Left cardiac atrium (tissue), 4 donors: ENCODE measurements at regions not wholly inside any gene's neighbourhood (a gene's known extent, or its start where the extent isn't known, plus 50 kb on each side); places are given as distances from the start of the nearest gene placed in this dataset.
A peak's percentile ranks its signal among the peaks of the same experiment; 100 is the strongest.

Source experiments
- ATAC-seq, 2 donors: fragments of 200-7000 bp; cut with Tn5 transposase; one replicate each; pipeline ENCODE4 v1.9.1; 2020; ENCODE audit warnings: mild to moderate bottlenecking in 2 of 2, moderate library complexity in 2 of 2
- DNase-seq: peaks from one replicate; pipeline ENCODE4 v3.0.0-alpha.2; 2020
- intact Hi-C, 2 donors: fragments of 100-400 bp; cut with DNase I; formaldehyde crosslinking; loops; one replicate each; pipeline versions ENCODE4 v1.14.1 to v1.15.1; 2022 to 2023
- donor health status: DM: no; HTN: yes; CAD: no.
- donor health status: DM: no; HTN: yes; CAD: no; lungs with severe emphysema.
- donor health status: DM: yes; HTN: yes; CAD: no.
- donor health status: Dilated cardiomyopathy.

GRCh38 chr18:68623342-68623741, 91.6 kb downstream of the TMX3 start:
- ATAC-seq (peak in 1 of 2 donors; percentile 29), DNase-seq (peak; percentile 22)
- intact Hi-C loops, result no loop called here

DNA sequence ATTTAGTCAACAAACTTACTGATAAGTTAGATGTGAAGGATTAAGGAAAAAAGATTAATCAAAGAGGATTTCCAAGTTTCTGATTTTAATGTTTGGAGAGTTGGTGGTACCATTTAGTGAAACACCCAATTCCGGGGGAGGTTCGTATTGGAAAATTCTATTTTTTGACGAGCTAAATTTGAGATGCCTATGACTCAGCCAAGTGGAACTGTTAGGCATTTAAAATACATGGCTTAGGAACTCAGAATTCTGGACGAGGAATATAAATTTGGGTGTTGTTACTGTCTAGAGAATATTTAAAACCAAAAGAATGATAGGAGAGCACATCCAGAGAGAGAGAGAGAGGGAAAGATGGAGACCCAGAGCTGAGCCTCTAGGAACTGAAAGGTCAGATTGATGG, 103.6 kb downstream of the TMX3 start:
- intact Hi-C loops, result no loop called here
- no peak for DNase-seq
- no peak for ATAC-seq

DNA sequence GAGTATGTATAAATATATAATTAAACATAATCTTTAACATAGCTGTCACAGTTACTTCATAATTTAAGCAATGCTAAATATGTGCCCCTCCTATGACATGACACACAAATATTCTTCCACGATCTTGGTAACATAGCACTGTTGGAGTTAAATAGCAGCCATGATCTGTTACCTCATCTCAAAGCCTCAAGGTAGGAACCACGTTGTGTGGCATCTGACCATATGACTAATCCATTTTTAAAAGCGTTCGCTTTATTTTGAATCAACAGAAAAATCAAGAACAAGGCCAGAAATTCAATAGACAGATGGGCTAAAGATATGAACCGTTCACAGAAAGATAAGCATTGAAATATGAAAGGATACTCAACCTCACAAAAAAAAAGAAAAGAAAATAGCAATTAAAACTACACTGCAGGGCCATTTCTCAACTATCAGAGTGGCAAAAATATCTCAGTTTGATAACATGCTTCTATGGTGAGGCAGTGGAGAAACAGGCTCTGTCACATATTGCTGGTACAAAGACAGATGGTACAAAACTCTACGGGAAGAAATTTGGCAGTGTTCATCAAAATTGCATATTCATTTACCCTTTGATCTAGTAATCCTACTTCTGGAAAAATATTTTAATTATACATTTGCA, 105.9 kb downstream of the TMX3 start:
- intact Hi-C loops, result no loop called here

GRCh38 chr18:68607852-68608251, 107.1 kb downstream of the TMX3 start:
- intact Hi-C loops, result no loop called here
- no peak for ATAC-seq
- no peak for DNase-seq

More for the DNA sequence above, 105.9 kb downstream of the TMX3 start:
- ATAC-seq, result no peak
- no peak for DNase-seq

DNA sequence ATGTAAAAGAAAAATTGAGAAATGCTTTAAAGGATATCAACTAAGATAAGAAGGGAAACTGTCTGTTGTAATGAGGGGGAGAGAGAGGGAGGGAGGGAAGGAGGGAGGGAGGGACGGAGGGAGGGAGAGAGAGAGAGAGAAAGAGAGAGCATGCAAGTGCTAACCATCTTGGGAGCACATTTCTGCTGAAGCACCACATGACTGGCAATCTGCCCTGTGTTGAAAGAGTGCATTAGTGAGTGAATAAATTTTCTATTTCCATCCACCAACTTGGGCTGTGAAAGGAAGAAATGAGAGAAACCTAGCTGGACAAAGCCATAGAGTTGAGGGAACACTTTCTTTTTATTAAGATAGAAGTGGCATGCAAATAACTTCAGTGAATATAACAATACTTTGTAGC, 110.7 kb downstream of the TMX3 start:
- DNase-seq (no peak), ATAC-seq (no peak)
- intact Hi-C loops, result no loop called here

DNA sequence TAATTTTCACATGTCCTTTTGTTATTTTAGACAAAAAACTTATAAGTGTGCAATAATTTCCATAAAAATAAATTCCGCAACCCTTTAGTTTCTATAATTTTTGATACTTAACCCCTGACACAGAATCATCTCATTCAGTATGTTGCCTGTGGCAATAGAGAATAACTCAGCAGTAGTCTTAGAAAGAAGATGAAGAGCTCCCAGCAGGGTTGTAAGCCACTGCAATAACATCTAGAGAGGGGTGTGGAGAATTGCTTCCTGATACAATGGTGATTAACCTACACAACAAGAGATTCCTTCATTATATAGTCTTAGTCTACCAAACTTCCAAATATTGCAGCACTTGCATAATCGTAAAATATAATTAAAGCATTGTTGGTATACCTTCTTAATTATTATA, 118.9 kb downstream of the TMX3 start:
- intact Hi-C loops, result no loop called here
- ATAC-seq, result no peak
- DNase-seq, result no peak

GRCh38 chr18:68588169-68588568, 126.7 kb downstream of the TMX3 start:
- DNase-seq, result no peak
- intact Hi-C loops, result no loop called here
- no peak for ATAC-seq

DNA sequence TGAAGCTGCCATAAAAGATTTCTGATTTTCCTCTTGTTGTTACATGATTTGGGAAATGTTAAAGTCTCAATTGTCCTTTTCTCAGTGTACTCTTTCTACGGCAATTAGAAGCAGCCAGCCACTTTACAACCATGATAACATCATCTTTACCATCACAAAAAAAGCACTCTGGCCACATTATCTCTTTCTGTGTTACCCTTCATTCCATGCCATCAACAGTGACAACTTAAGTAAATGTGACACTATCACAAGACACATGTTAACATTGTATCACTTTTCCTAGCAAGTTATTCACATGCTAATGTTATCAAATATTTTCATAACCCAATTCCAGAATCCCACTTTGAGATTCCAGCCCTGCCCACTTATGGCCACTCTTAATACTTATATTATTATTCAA, 131.2 kb downstream of the TMX3 start:
- intact Hi-C loops, result no loop called here
- DNase-seq (no peak), ATAC-seq (no peak)

GRCh38 chr18:68574311-68574710, 140.6 kb downstream of the TMX3 start:
- intact Hi-C loops, result no loop called here
- ATAC-seq (no peak), DNase-seq (no peak)

DNA sequence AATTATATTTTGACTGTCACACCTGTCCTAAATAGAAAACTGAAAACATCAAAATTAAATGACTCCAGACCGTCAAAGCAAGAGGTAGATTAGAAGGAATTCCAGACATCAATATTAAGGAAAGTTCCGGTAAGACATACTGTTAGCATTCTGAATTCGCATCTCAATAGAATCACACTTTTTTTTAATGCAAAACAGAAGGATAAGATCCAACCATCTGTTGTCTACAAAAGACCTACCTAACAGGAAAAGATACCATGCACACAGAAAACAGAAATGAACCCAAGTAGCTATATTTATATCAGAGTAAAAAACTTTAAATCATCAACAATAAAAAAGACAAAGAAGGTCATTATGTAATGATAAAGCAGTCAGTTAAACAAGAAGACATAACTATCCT, 145.0 kb downstream of the TMX3 start:
- ATAC-seq (no peak), DNase-seq (no peak)
- intact Hi-C loops, result no loop called here

DNA sequence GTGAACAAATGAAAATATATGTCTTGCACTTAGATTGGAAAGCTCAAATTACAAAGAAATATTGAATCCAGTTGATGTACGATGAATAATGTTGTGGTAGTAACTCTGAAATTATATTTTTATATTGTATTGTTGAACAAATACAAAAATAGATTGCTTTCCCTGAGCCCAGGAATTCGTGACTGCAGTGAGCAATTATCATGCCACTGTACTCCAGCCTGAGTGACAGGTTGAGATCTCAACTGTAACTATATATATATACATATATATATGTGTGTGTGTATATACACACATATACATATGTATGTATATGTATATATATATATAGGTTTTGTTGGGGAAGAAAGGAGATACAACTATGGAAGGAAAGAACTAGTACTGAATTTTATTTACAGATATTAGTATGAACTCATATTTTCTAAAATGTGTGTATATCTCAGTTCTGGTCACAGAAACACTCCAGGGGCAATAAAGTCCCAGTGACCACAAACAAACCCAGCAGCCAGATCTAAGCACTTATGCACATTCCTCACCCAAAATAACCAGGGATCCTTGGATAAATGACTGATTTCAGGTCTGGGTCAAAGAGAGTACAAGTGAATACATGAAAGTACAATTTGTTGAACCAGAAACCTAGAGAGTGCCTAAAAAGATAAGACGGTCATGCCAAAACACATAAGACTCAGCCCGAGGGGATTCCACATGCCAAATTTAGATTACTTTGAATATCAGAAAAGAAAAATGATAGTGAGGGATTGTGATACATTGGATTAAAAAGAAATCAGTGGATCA, 146.3 kb downstream of the TMX3 start:
- intact Hi-C loops, result no loop called here
- no peak for ATAC-seq
- no peak for DNase-seq

- ATAC-seq (no peak), DNase-seq (no peak)
- intact Hi-C loops, result no loop called here
Observed at GRCh38 chr18:68566991-68567390, 147.9 kb downstream of the TMX3 start.

DNA sequence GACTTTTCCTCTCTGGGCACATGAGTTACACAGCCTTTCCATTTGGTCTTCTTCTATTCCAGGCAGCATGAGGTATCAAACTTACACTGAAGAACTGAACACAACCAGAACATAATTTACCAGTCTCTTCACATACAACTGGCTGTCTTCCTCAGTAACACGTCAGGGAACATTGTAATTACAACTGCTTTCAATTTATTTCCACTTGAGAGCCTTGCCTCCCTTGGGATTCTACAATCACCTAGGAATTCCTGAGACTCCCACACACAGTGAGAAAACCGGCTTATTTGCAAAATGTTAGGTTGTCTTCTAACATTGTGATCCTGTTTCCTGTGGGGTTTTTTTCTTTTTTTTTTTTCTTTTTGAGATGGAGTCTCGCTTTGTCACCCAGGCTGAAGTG, 149.9 kb downstream of the TMX3 start:
- ATAC-seq, result no peak
- DNase-seq, result no peak
- intact Hi-C loops, result no loop called here

- DNase-seq, result no peak
- no peak for ATAC-seq
- intact Hi-C loops, result no loop called here
Observed at GRCh38 chr18:68564351-68564750, 150.6 kb downstream of the TMX3 start.

DNA sequence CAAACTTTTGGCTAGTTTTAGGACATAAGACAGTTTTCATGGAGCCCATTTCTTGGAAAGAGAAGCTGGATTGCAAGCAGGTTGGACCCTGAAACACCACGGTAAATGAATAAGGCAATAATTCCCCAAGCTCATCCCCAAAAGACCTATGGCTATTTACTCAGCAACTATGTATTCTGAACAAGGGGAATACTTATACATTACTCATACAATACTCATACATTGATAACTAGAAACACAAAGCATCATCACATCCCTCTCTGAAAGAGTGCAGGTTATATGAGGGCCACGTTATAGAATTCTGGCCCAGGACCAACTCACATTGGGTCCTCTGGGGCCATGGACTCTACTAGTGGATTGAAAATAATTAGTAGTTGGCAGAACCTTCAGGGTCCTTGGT, 154.8 kb downstream of the TMX3 start:
- ATAC-seq (no peak), DNase-seq (no peak)
- intact Hi-C loops, result no loop called here

- DNase-seq (no peak), ATAC-seq (no peak)
- intact Hi-C loops, result no loop called here
Observed at GRCh38 chr18:68557183-68557582, 157.7 kb downstream of the TMX3 start.

- intact Hi-C loops, result no loop called here
- no peak for DNase-seq
- ATAC-seq, result no peak
Observed at GRCh38 chr18:68555879-68556301, 159.0 kb downstream of the TMX3 start.

DNA sequence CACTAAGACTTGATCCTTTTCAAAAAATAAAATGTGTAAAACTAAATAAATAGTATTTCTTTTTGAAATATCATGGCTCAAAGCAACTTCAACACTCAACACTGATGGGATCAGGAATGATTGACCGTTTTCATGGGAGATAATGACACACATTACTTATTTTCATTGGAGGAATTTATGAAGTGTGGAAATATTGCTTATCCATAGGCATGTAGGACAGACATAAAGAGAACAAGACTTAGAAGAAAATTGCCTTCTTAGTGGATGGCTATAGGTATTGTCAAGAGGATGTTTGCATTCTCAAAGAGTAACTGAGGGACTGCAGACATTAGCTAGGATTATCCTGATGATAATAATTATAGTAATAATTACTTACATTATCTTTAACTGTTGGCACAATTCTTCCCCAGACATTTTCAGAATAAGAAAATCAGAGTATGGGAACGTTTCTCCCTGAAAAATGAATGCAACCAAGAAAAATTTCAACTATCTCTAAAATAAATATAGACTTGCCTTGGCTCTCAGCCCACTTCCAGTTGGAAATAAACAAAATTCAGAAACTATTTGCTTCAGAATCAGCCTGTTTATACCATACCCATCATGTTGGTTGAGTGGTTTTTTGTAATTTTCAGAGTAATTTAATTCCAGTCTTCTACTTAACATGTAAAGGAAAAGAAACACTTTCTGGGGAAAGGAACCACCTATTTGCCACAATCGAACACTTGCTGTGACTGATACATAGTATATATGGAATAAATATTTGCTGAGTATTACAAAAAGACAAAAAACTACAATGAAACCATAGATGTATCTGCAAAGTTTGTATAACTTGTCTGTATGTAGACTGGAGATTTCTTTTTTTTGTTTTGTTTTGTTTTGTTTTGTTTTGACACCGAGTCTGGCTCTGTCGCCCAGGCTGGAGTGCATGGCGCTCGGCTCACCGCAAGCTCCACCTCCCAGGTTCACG, 165.7 kb downstream of the TMX3 start:
- intact Hi-C loops, result no loop called here
- DNase-seq (no peak), ATAC-seq (no peak)

- DNase-seq (no peak), ATAC-seq (no peak)
- intact Hi-C loops, result no loop called here
Observed at GRCh38 chr18:68543344-68543743, 171.6 kb downstream of the TMX3 start.

DNA sequence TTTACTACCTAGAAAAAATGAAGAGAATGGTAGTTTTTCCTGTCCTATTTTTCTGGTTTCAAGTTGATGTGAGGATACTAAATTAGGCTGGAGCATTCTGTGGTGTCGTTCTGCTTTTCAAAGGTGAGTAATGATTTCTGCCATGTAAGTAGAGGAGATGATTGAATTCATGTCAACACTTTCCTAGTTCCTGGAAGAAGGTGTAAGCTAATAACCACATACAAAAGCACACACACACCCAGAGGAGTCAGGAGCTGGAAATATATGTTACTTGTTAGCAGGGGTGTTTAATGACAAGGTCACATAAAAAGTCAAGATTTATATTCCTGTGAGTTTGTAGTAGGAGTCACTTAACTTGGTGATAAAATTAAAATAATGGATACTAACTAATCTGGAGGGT, 172.1 kb downstream of the TMX3 start:
- ATAC-seq, result no peak
- no peak for DNase-seq
- intact Hi-C loops, result no loop called here
